Cardiac septum (tissue), 1 donor: ENCODE measurements at regions not wholly inside any gene's neighbourhood (a gene's known extent, or its start where the extent isn't known, plus 50 kb on each side); places are given as distances from the start of the nearest gene placed in this dataset.
"Not testable (repeated sequence)": the region's sequence is repeated elsewhere in the genome, so short reads cannot be mapped to it uniquely, and the experiment has no call there.

Experiments
- DNase-seq: peaks from one replicate; pipeline ENCODE4 v3.0.0-alpha.2; 2020; ENCODE audit warnings: low spot score
- intact Hi-C: fragments of 100-400 bp; cut with DNase I; formaldehyde crosslinking; loops from one replicate; pipeline ENCODE4 v1.14.0; 2022
- donor health status: DM: no; HTN: no; CAD: no.

DNA sequence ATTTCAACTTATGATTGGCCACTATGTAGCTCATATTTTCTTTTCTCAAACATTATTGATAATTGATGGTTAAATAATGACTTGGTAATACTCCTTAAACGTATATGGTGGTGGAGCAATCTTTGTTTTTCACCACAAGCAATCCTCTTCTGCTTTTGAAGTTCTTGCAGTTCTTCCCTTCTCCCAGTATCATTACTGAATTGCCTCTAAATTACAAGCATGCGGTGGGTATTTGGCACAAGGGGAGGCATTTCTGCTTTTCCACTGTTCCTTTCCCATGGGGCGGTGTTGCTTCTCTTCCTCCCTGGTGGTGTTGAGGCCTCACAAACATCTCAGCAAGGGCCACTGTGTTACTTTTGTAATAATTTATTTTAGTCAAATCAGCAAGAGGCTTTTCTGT, 234.4 kb upstream of the RXFP2 start:
- no peak for DNase-seq
- intact Hi-C loops = no loop called here

DNA sequence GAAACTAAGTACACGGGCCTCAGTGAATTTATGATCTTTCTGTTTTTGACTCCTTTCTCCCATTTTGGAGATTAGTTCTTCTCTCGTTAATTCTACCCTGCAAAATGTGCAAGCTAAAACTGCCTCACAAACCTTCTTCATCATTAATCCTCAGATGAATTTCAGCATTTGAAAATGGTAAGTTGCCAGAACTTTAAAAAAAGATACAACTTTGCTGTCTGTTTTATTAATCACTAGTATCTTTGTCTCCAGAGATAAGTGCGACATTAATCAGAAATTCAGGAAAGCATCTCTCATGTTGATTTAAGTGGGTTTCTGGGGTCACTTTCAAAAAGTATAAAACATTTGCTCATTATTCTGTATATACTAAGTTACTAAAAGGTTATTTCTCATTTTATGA, 227.0 kb upstream of the RXFP2 start:
- DNase-seq = no peak
- intact Hi-C loops = no loop called here

DNA sequence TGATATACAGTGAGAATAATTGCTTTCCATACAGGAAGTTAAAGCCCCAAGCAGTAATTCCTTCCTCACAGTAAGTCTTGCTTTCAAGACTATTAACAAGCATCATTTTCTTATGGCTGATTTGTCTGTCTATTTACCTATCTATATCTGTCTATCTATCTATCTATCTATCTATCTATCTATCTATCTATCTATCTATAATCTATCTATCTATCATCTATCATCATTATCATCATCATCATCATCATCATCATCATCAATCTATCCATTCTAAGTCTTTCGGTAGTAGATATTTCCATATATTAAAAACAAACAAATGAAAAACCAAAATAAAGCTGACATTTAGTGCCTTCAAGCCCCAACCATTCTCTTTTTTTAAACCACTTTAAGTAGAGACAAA, 224.4 kb upstream of the RXFP2 start:
- intact Hi-C loops = no loop called here
- DNase-seq = no peak

DNA sequence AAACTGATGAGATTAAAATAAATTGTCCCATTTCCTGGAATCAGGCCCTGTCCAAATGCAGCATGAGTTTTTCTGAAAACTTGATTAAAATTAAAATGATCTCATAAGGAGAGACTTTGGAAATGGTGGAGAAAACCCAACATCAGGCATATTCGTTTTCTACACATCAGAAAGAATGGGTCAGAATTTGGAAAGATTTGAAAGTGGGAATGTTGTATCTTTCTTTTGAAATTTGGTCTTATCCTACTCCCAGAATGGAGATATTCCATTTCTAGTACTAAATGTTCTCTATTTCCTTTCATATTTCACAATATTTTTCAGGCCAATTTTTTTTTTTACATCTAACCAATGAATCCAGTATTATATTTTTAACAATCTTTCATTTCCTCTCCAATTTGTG, 223.9 kb upstream of the RXFP2 start:
- intact Hi-C loops = no loop called here

DNA sequence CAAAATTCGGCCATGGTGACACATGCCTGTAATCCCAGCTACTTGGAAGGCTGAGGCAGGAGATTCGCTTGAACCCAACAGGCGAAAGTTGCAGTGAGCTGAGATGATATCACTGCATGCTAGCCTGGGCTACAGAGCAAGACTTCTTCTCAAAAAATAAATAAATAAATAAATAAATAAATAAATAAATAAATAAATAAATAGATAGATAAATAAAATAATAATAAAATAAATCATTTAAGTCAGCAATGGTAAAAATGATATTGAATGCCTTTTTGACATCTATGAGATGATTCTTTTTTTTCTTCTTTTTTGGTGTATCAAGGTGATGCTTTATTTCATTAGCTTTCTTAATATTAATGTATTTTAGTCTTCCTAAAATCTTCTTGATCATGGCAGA, 221.7 kb upstream of the RXFP2 start:
- no peak for DNase-seq
- intact Hi-C loops = no loop called here

More for the DNA sequence above, 223.9 kb upstream of the RXFP2 start:
- DNase-seq = no peak

DNA sequence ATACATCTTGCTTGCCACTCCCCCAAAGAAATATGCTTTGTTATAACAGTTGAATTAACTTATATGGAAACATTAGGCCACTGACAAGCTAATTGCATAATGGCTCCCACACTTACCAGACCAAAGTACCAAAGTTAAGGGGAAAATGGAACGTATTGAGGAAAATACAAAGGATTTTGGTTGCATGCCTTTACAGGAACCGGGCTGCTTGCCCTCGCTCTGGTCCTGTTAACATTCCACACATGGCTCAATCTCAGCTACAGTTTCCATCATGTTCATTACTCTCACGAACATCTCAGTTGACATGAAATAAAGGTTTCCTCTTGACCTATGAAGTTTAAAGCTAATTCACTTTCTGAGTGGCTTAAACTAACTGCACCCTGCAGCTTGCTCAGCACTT, 220.7 kb upstream of the RXFP2 start:
- intact Hi-C loops = no loop called here

DNA sequence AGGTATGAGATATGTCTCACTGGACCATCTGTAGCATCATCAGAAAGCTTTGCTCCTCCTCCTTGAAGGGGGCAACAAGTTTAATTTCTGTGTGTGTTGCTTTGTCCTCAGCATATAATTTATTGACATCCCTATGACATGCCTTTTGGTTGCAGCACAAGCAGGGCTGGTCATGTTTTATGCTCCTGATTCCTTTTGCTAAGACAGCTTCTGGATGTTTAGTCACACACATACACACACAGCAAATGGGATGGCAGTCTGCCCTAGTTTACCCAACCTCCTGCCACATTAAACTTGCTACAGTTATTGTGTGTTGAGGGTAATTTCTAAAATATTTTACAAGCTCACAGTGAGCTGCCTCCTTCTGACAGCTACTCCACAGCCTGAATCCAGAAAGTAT, 217.9 kb upstream of the RXFP2 start:
- no peak for DNase-seq
- intact Hi-C loops = no loop called here

More for the DNA sequence above, 220.7 kb upstream of the RXFP2 start:
- DNase-seq = no peak

DNA sequence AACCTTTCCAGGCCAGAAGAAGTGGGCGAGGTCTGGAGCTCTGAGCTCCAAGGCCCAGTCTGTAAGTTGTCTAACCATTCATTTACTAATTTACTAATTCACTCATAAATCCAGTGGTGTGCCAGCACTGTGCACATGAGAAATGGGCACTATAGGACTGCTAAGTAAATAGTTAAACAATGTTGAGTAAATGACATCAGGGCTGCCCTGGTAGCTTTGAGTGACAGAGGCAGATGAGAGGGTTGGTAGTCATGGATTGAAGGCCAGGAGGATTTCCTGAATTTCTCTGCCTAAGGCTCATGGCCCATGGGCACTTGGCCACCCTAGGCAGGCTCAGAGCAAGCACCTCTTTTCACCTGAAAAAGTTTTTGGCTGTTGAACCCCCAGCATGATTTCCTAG, 216.9 kb upstream of the RXFP2 start:
- intact Hi-C loops = no loop called here

DNA sequence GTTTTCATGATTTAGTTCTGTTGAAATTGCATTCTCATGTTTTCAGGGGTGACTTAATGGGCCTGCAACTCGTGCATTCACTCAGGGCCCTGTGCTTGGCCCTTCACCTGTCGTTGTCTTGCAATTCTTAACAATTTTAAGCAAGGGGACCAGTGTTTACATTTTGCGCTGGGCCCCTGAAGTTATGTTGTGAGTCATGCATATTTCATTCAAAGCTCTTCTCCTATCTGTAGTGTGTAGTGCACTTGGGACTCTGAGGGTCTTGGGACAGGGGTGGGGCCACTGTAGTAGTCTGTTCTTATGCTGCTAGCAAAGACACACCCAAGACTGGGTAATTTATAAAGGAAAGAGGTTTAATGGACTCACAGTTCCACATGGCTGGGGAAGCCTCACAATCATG, 211.2 kb upstream of the RXFP2 start:
- intact Hi-C loops = no loop called here
- no peak for DNase-seq

More for the DNA sequence above, 216.9 kb upstream of the RXFP2 start:
- DNase-seq = no peak

DNA sequence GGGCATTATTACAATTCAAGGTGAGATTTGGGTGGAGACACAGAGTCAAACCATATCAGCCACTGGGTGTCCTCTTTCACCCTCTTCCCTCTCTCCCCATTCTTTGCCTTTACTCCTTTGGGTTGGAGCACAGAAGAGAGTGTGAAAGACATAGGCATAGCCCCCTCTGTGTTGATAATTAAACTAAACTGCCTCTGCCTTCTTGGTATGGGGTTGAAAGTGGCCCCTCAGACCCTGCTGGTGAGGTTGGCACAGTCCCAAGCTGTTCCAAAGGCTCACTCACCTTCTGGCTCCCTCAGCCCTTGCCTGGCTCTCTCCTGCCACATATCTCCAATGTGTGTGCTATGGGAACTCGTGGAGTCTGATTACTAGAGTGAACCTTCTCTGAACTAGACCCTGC, 210.6 kb upstream of the RXFP2 start:
- no peak for DNase-seq
- intact Hi-C loops = no loop called here

DNA sequence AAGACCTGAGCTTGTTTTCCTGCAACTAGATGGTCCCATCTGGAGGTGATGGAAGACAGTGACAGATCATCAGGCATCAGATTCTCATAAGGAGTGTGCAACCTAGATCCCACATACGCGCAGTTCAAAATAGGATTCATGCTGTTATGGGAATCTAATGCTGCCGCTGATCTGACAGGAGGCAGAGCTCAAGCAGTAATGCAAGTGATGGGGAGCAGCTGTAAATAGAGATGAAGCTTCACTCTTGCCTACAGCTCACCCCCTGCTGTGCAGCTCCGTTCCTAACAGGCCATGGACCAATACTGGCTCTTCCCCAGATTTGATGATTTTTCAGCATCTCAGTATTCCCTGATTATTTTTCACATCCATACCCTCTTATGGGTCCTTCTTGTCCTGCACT, 208.4 kb upstream of the RXFP2 start:
- DNase-seq = no peak
- intact Hi-C loops = loop anchor here (10.0 kb wide), 1 partner anchor 214 kb away; no protein-coding TSS in a partner anchor

DNA sequence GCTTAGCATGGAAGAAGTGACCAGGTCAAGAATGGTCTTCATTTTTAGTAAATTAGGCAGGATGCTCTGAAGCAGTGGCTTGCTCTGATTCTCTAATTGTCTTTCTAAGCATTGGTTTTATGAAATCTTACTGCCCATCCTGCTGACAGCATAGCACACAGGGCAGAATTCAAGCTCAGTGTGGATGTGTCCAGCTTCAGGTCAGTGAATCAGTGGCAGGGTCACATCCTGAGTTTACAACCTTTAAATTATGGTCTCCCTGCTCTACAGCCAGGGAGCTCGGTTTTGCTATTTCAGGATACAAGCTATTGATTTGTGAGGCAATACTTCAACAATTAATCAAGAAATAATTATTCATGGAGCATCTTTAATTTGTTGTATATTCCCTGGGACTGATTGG, 202.3 kb upstream of the RXFP2 start:
- intact Hi-C loops = loop anchor here (10.0 kb wide), 1 partner anchor 208 kb away; no protein-coding TSS in a partner anchor
- DNase-seq = no peak

DNA sequence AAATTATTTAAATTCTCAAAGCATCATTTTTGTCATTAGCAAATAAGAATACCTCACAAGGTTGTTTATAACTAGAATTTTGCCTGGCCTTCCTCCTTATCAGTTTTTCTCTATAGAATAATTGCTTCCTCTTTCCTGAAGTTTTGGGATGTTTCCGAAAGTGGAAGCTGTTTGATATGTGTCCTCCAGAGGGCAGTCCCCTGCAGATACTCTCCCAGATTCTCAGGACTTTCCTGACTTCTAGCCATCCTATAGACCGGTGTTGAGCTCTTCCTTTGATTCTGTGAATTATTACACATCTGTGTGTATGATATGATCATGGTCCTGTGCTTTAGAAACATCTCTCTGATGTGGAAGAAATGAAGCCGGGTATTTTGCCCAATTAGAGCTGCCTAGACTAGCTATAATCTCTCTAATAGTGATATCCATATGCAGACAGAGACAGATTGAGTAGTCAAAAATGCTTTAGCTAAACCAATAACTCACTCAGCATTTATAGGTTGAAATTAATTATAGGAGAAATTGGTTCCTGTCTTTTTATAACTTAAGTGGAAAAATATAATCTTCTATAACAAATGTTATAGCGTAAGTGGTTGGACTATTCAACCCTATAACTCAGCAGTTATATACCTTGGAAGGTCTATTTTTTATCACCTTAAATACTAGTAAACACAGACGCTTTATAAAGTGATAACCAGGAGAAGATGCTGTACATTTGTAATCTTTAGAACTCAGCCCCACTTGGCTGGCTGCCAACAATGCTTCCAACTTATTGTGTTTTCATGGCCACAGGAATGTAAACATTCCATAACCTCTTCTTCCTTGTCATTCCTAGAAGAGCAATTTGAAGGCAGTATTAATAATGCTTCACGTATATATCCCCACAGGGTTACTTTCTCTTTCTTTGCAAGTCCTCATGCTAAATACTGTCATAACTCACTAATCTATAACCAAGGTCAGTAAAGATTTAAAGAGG, 201.0 kb upstream of the RXFP2 start:
- DNase-seq = no peak
- intact Hi-C loops = loop anchor here (10.0 kb wide), 1 partner anchor 206 kb away; no protein-coding TSS in a partner anchor

DNA sequence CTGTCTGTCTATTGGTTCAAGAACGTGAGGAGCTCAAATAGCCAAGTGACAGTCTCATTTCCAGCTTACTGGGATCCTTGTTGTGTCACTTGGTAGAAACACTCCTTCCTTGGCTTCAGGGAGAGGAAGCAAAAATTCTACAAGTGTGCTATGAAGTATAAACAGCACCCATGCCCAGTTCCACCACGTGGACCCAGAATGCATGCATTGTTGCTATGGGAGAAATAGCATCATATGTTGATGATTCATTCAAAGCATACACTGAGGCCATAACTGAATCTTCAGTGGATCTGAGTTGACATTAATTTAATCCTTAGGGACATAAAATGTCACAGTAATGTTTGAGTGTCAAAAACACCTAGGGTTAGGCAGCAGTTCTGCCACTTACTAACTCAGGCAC, 199.0 kb upstream of the RXFP2 start:
- no peak for DNase-seq
- intact Hi-C loops = no loop called here

DNA sequence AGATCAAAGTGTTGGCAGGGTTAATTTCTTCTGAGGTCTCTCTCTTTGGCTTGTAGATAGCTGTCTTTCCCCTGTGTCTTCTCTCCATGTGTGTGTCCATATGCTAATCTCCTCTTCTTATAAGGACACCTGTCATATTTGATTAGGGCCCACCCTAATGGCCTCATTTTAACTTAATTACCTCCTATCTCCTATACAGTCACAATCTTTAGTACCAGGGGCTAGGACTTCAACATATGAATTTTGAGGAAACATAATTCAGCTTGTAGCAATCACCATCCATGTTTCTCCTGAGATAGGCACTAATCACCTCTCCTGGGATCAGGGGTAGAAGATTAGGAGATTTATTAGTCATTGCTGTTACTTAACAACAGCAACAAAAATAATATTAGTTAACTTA, 196.1 kb upstream of the RXFP2 start:
- intact Hi-C loops = no loop called here

DNA sequence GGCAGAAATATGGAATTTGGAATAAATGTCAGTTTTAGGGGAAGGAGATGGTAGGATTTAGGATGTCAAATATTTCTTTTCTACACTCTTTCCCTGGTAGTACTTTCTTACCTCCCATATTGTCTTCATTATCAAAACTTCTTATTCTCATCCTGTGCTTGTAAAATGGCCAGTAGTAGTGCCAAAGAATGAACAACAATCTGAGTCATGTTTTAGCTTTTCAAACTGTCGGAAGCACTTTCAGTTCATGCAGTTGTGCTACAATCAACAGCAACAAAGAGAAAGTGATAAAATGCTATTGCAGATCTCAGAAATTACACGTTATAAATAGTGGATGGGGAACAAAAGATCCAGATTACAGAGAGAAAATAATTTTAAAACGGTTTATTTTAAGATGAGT, 193.7 kb upstream of the RXFP2 start:
- intact Hi-C loops = no loop called here
- no peak for DNase-seq

More for the DNA sequence above, 196.1 kb upstream of the RXFP2 start:
- no peak for DNase-seq

DNA sequence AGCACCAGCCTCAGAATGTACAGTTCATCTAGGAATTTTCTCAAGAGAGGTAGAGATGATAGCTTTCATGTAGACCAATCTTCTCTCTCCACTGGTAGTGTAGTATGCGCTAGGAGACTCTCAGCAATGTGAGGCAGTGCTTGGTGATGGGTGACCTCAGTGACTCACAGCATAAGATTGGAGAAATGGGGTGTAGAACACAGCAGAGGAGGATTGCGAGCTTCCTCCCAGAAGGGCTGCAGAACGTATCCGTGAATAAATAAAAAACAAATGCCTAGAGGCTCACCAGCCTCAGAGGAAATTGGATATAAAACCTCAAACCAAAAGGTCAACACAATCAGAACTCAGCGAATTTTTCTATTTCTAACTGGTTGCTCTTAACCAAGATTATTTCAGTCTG, 182.9 kb upstream of the RXFP2 start:
- no peak for DNase-seq
- intact Hi-C loops = no loop called here

DNA sequence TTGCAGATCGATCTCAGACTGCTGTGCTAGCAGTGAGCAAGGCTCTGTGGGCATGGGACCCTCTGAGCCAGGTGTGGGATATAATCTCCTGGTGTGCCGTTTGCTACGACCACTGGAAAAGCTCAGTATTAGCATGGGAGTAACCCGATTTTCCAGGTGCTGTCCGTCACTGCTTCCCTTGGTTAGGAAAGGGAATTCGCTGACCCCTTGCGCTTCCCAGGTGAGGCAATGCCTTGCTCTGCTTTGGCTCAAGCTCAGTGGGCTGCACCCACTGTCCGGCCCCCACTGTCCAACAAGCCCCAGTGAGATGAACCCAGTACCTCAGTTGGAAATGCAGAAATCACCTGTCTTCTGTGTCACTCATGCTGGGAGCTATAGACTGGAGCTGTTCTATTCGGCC, 155.1 kb upstream of the RXFP2 start:
- intact Hi-C loops = not testable (repeated sequence)

DNA sequence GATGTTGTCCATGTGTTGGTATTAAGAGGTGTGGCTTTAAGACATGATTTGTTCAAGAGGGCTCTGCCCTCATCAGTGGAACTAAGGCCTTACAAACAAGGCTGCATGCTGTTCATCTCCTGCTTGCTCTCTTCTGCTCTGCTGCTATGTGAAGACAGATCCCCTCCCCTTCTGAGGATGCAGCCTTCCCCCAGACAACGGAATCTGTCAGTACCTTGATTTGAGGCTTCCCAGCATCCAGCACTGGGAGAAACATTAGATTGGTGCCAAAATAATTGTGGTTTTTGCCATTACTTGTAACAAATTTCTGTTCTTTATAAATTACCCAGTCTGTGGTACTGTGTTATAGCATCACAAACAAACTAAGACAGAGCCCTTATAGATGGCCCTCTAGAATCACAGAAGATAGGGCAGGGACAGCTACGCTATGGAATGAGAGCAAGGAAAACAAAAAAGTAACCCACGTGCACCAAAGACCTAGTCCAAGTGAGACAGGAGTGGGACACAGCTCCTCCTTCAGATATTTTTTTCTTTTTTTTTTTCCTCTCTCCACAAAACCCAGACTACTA, 151.5 kb upstream of the RXFP2 start:
- intact Hi-C loops = no loop called here

More for the DNA sequence above, 155.1 kb upstream of the RXFP2 start:
- DNase-seq = not testable (repeated sequence)

DNA sequence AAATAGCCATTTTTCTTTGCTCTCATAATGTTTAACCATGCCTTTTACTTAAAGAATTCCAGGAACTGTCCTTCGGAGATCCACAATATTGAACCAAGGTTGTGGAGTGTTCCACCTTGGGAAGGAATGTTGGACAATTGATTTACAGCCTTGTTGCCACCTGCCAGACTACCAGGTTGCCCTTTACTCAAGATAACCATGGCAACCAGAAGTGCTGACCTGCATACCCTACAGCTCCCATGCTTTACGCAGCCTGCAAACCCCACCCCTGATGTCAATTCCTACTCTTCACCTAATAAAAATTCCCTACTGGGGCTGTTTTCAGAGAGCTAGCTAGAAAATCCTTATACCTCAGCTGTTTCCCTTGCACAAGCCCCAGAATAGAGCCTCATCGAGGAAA, 151.0 kb upstream of the RXFP2 start:
- intact Hi-C loops = no loop called here

More for the DNA sequence above, 151.5 kb upstream of the RXFP2 start:
- DNase-seq = no peak

DNA sequence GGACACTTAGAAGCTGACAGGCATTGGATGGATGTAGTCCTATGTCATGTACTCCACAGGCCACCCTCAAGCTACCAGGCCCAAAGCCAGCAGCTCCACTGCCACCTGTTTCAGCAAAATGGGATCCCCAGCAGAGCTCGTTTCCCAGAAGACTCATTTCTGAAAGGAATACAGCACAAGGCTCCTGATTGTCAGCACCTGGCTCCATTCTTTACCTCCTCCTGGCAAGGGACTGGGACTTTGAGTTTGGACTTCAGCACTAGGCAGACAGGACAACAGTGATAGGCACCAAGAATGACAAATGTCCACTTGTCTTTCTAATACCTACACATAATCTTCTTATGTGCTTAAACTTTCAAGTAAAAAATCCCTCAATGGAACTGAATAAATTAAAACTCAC, 150.4 kb upstream of the RXFP2 start:
- intact Hi-C loops = no loop called here
- no peak for DNase-seq

More for the DNA sequence above, 151.0 kb upstream of the RXFP2 start:
- DNase-seq = no peak
